Mammary epithelial cell (primary cell): ENCODE measurements at regions not wholly inside any gene's neighbourhood (a gene's known extent, or its start where the extent isn't known, plus 50 kb on each side); places are given as distances from the start of the nearest gene placed in this dataset.

Source experiments
- EZH2 ChIP-seq: IDR thresholded peaks from 2 replicates; pipeline ENCODE4 v1.6.1; 2012; ENCODE audit warnings: low read length, inconsistent platforms, borderline replicate concordance
- TF ChIP-seq, protein P1 (sequence below), 2 donors: IDR thresholded peaks in 1 of 2; conservative IDR thresholded peaks in 1 of 2; 2 replicates each; pipeline ENCODE4 v1.5.1; 2011 to 2012; ENCODE audit warnings: inconsistent platforms in 2 of 2, low read length in 2 of 2, mild to moderate bottlenecking in 2 of 2, control low read depth in 1 of 2, low read depth in 1 of 2; ENCODE audit not compliant: insufficient read depth in 1 of 2; ENCODE audit errors: extremely low read depth in 1 of 2

DNA sequence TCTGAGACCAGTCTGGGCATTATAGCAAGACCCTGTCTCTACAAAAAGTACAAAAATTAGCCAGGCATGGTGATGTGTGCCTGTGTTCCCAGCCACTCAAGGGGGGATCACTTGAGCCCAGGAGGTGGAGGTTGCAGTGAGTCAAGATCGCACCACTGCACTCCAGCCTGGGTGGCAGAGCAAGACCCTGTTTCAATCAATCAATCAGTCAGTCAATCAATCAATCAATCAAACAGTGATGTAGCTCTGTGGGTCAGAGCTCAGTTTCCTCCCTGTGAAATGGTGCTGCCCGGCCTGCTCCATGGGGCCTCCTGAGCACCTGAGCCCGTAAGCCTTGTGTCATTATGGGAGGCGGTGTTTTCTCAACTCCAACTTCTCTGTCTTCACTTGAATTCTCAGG is 167.1 kb upstream of the CIBAR2 start:
- TF ChIP-seq, protein P1, sequence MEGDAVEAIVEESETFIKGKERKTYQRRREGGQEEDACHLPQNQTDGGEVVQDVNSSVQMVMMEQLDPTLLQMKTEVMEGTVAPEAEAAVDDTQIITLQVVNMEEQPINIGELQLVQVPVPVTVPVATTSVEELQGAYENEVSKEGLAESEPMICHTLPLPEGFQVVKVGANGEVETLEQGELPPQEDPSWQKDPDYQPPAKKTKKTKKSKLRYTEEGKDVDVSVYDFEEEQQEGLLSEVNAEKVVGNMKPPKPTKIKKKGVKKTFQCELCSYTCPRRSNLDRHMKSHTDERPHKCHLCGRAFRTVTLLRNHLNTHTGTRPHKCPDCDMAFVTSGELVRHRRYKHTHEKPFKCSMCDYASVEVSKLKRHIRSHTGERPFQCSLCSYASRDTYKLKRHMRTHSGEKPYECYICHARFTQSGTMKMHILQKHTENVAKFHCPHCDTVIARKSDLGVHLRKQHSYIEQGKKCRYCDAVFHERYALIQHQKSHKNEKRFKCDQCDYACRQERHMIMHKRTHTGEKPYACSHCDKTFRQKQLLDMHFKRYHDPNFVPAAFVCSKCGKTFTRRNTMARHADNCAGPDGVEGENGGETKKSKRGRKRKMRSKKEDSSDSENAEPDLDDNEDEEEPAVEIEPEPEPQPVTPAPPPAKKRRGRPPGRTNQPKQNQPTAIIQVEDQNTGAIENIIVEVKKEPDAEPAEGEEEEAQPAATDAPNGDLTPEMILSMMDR (conservative IDR thresholded peaks at IDR 0.05 in 1 of 2, IDR thresholded peaks at IDR 0.05 in 1 of 2; ENCODE audit: extremely low read depth in 1 of 2, insufficient read depth in 1 of 2, low read depth in 1 of 2, low read length in 2 of 2), result no peak
- no peak for TF ChIP-seq EZH2
